T-helper 1 cell treated with Interleukin-12 subunit alpha and Interleukin-12 subunit beta and Interleukin-4 antibody, amounts not matched to agents 30 ng/mL and 1 ng/mL, for 36 hours (primary cell): ENCODE measurements at regions not wholly inside any gene's neighbourhood (a gene's known extent, or its start where the extent isn't known, plus 50 kb on each side); places are given as distances from the start of the nearest gene placed in this dataset.
"Not testable (repeated sequence)": the region's sequence is repeated elsewhere in the genome, so short reads cannot be mapped to it uniquely, and the experiment has no call there.

Experiments
- intact Hi-C: fragments of 100-400 bp; cut with micrococcal nuclease; formaldehyde crosslinking; loops from one replicate; pipeline ENCODE4 v1.15.1; 2024

DNA sequence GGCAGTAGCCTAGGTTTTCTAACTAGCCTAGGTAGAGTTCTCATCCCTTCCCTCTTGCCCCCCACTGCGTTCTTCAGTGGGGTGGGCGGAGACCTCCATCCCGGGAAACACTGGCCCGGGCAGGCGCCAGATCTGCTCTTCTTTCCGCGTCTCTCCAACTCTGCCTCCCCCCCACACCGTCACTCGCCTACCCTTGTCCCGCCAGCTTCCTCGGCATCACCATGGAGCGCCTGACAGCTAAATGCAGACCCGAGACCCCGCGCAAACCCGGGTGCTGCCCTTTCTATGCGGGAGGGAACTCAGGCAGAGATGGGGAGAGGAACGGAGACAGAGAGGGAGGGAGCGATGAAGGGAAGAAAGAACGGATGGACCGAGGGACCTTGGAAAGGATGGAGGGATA, 1494.8 kb upstream of the DEFB115 start:
- intact Hi-C loops, result loop anchor here (10.0 kb wide), 1 partner anchor 228 kb away; no protein-coding TSS in a partner anchor

DNA sequence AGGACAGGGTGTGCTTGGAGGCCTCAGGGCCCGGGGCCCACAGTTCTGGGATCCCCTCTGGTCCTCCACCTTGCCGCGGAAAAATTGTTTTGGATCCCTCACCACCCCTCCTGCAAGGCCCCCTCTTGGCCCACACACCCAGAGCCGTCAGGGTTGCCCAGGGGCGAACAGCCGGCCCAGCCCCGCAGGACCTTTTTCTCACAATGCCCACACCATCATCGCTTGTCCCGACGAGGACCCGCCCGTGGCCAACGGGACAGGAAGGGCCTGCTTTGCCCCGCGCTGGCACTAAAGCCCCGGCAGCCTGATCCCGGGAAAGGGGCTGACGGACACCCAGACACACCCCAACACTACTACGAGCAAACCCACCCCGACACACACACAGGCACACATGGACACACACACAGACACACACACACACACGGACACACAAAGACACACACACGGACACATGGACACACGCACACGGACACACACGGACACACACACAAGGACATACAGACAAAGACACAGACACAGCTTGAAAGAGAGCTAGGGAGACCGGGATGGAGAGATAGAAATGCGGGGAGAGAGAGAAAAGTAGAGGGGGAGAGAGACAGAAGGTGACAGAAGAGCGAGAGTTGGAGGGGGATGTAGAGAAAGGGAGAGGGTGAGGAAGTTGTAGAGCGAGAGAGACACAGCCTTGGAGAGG, 1493.5 kb upstream of the DEFB115 start:
- intact Hi-C loops, result loop anchor here (10.0 kb wide), 1 partner anchor 229 kb away; no protein-coding TSS in a partner anchor

DNA sequence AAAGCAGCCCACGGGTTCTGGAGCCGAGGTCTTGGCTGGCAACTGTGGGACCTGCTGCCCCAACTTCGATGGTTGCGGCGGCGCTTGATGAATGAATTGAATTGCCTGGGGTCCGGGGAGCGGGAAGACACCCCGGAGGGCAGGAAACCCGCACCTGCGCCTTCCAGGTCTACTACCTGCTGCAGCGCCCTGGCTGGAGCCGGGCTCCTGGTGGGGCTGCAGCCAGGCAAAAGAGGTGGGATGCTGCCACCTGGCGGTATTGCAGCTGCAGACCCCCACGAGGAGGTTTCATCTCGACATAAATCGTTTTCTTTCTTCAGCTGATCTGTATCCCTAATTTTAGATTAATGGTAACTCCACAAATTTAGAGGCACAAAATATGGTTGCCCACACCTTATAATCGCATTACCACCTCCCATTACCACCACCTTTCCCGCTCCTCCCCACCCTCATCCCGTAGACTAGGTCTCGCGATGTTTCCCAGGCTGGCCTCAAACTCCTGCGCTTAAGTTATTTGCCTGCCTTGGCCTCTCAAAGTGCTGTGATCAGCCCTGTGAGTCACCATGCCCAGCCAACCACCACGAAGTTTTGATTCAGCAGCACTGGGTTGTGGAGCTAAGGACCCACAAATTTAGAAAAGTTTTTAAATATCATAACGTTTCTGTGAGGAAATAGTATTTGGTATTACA, 1492.4 kb upstream of the DEFB115 start:
- intact Hi-C loops, result loop anchor here (10.0 kb wide), 1 partner anchor 230 kb away; no protein-coding TSS in a partner anchor

DNA sequence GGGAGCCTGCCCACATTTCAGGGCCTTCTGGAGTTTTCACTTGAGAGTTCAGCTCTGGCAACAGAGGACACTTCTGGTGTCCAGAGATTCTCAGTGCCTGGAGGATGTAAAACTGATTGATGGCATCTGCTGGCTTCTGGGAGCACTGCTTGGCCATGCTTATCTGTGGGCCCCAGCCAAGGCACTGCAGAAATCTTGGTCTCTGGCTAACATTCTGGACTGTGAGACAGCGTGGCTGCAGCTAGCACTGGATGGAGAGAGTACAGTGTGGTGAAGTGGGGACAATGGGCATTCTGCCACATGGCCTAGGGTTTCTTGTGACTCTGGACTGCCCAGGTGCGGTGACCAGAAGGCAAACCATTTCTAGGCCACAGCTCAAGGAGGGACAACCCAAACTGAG, 1479.4 kb upstream of the DEFB115 start:
- intact Hi-C loops, result not testable (repeated sequence)

DNA sequence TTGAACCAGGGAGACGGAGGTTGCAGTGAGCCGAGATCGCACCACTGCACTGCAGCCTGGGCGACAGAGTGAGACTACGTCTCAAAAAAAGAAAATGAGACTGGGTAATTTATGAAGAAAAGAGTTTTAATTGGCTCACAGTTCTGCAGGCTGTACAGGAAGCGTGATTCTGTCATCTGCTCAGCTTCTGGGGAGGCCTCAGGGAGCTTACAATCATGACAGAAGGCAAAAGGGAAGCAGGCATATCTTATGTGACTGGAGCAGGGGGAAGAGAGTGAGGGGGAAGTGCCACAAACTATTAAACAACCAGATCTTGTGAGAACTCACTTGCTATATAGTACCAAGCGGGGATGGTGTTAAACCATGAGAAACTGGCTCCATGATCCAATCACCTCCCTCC, 1476.2 kb upstream of the DEFB115 start:
- intact Hi-C loops, result not testable (repeated sequence)

DNA sequence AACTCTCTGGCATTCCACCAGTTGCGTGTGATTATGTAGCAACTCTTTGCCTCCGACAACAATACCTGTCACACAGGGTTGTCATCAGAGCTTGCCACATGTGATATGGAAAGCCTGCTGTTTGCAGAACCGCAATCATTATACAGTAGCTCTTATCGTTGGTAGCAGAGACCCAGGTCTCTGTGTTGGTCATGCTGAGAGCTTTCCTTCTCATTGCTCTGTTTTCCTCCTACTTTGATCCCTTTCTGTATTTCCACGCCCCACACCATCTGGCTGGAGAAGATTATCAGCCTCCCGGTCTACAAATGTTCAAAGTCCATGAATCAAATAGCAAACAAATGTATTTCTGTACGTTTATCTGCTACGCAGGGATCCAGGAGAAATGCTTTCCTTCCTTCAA, 1475.6 kb upstream of the DEFB115 start:
- intact Hi-C loops, result not testable (repeated sequence)

DNA sequence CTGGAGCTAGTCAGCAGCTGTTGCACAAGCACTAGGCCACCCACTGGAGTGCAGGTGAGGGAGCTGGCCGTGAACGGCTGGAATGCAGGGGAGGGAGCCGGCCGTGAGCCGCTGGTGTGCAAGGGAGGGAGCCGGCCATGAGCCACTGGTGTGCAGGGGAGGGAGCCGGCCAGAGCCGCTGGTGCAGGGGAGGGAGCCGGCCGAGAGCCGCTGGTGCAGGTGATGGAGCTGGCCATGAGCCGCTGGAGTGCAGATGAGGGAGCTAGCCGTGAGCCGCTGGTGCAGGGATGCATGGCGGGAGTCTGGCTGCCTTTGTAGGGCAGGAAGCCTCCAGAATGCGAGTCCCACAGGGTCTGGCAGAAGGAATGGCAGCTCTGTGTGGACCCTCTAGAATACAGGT, 1470.0 kb upstream of the DEFB115 start:
- intact Hi-C loops, result not testable (repeated sequence)

DNA sequence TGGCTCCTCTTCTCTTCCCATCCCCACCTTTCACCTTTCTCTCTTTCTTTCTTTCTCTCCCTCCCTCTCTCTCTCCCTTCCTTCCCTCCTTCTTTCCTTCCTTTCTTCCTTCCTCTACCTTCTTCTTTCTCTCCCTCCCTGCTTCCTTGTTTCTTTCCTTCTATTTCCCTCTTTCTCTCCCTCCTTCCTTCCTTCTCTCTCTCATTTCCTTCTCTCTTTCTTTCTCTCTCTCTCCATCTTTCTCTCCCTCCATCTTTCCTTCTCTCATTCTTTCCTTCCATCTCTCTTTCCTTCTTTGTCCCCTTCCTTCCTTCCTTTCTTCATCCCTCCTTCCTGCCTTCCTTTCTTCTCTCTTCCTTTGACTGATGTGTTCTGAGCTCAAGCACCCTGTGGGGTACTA, 1467.0 kb upstream of the DEFB115 start:
- intact Hi-C loops, result no loop called here

DNA sequence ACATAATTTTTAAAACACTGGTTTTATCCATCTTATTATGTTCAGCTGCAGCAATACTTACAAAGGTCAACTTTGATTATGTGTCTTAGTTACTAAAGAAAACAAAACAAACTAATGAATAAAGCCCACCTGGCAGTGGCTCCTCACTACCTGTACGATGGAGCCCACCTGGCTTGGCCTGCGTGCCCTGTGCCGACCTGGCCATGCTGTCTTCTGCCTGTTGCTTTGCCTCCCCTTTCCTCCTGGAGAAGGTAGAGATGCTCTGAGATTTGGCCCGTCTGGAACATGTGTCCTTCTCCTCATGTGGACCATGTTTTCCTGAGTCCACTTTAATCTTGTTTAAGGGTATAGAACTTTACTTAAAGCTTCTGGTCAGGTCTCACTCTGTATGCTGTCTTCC, 1426.0 kb upstream of the DEFB115 start:
- intact Hi-C loops, result not testable (repeated sequence)

DNA sequence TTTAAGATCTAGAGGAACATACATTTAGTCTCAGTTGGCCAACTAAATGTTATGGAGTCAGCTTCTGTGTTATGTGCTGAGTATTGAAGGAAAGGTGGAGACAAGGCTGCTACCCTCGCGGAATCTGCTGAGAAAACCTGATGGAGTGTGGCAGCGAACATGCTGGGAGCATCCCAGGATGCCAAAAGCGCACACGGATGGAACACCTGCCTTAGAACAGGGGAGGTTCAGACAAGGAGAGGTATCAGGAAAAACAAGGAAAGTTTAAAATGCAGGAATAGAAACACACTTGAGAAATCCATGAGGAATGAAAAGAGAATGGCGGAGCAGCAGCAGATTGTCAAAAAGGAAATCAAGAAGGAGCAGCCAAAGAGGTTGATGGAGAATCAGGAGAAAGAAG, 1389.5 kb upstream of the DEFB115 start:
- intact Hi-C loops, result not testable (repeated sequence)

DNA sequence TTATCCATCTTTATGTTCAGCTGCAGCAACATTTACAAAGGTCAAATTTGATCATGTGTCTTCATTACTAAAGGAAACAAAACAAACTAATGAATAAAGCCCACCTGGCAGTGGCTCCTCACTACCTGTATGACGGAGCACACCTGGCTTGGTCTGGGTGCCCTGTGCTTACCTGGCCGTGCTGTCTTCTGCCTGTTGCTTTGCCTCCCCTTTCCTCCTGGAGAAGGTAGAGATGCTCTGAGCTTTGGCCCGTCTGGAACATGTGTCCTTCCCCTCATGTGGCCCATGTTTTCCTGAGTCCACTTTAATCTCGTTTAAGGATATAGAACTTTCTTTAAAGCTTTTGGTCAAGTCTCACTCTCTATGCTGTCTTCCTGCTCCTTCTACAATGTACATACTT, 1388.8 kb upstream of the DEFB115 start:
- intact Hi-C loops, result not testable (repeated sequence)

DNA sequence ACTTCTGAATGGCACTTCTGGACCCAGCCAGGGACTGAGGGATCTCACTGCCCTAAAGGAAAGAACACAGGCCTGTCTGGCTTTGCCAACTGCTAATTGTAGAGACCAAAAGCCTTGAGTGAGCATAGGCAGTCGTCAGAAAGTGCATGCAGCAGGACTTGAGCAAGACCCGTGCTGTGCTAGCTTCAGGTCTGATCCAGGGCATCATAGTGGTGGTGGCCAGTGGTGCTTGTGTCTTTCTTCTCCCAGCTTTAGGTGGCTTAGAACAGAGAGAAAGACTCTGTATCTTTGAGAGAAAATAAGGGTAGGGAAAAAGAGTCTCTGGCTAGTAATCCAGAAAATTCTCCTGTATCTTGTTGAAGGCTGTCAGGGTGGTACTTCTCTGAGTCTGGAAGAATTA, 1385.6 kb upstream of the DEFB115 start:
- intact Hi-C loops, result not testable (repeated sequence)

DNA sequence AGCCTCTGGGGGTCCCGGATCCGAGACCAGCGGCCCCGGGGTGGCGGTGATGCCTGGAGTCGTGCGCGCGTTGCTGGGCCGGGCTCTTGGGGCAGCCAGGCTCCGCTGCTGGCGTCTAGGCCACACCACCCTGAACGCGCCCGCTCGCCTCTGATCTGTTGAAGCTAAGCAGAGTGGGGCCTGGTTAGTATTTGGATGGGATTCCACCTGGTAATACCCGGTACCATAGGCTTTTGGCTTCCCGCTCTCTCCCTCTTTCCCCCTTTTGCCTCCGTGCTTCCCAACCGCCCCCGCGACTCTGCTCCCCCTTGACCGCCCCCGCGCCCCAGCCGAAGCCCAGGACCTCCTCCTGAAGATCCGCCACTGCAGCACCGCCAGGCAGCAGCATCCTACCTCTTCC, 1383.5 kb upstream of the DEFB115 start:
- intact Hi-C loops, result no loop called here

DNA sequence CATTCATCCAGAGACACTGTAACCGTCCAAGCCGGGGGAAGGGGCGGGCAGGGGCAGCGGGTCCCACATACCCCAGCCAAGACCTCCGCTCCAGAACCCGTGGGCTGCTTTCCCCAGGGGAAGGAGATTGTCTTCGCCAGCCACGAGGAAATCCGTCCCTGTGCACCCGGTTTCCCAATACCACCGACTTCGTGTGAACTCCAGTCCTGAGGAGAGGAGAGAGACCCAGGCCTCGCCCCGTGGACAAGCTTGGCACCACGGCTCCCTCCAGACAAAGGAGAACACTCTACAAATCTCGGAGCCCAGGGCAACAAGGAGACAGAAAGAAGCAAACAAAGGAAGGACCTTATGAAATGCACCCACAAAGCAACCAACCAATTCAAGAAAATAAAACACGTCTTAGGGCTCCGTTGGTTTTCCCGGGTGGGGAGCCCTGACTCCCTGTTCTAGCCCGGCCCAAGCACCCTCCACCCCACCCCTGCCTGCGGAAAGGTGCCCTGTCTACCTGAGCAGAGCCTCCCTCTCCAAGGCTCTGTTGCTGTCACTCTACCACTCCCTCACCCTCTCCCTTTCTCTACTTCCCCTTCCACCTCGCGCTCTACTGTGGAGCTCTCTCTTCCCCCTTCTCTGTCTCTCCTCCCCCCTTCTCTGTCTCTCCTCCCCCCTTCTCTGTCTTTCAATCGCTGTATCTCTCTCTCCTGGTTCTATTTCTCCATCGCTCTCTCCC, 1382.8 kb upstream of the DEFB115 start:
- intact Hi-C loops, result no loop called here

DNA sequence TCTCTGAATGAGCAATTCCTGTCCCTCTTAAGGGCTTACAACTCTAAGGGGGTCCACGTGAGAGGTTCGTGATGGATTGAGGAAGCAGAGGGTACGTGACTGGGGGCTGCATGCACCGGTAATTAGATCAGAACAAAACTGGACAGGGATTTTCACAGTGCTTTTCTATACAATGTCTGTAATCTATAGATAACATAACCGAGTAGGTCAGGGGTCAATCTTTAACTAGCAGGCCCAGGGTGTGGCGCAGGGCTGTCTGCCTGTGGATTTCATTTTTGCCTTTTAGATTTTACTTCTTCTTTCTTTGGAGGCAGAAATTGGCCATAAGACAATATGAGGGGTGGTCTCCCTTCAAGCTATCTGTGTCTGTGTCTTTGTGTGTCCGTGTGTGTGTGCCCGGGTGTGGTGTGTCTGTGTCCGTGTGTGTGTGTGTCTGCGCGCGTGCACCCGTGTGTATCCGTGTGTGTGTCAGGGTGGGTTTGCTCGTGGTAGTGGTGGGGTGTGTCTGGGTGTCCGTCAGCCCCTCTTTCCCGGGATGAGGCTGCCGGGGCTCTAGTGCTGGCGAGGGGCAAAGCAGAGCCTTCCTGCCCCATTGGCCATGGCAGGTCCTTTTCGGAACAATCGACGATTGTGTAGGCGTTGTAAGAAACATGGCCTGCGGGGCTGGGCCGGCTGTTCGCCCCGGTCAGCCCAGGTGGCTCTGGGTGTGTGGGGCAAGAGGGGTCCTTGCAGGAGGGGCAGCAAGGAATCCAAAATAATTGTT, 1382.0 kb upstream of the DEFB115 start:
- intact Hi-C loops, result not testable (repeated sequence)

DNA sequence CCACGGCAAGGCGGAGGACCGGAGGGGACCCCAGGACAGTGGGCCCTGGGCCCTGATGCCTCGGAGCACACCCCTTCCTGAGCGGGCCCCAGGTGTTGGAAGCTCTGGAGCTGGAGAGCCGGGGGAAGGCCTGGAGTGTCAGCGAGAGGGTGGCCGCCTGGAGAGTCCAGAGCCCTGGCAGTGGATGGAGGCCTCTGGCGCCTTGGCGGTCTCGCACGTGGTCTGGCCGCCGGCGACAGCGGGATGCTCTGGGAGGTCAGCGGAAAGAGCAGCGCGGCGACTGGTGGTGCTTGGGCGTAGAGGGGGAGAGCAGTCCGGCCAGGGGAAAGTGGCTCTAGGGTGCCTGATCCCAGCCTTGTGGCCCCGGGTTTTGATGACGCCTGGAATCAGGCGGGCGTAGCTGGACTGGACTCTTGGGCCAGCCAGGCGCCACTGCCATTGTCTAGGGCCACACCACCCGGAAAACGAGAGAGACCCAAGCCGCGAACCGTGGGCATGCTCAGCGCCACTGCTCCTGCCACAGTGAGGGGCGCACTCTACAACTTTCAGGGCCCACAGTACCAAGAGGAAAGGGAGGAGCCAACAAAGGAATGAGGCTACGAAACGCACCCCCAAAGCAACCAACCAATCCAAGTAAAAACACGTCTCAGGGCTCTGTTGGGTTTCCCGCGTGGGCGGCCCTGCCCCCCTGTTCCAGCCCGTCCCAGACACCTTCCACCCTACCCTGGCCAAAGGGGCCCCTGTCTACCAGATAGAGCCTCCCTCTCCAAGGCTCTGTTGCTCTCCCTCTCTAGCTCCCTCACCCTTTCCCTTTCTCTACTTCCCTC, 1381.2 kb upstream of the DEFB115 start:
- intact Hi-C loops, result not testable (repeated sequence)

DNA sequence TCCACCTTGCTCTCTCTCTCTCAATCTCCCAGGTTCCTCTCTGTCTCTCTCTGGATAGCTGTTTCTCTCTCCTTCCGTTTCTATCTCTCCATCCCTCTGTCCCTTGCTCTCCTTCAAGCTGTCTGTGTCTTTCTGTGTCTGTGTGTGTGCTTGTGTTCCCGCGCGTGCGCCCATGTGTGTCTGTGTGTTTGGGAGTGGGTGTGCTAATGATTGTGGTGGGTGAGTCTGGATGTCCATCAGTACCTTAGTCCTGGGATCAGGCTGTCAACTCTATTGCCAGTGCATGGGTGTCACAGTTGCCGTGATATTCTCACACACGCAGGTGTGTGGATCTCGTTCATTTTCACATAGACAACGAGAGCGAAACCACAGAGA, 1380.6 kb upstream of the DEFB115 start:
- intact Hi-C loops, result no loop called here

DNA sequence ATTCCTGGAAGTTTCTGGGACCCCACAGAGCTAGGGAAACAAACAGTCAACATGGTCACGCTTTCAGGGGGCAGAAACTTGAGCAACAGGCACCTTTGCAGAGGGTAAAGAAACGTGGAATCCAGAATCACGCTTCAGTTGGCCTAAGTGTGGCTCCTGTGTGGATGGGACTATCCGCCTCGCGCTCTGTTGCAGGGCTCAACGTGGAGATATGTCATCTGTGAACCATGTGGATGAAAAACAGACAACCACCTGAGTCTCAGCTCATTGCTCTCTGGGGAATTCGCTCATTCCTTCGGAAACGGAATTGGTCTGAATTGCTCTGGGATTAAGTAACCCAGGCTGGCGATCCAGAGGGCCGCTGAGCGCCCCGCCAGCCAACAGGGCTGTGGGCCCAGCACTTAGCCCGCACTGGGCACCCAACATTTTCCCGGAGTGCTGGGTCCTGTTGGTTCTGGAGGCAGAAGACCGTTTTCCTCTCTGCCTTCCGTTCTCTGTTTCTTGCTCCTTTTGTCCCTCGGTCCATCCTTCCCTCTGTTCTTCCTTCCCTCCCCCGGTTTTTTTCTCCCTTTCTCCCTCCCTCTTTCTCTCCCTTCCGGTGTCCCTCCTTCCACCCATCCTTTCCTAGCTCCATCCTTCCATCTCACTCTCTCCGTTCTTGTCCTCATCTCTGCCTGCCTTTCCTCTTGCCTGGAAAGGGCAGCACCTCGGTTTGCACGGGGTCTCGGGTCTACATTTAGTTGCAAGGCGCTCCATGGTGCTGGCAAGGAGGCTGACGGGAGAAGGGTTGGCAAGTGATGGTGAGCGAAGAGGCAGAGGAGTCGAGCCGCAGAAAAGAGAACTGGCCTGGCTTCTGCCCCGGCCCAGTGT, 1379.8 kb upstream of the DEFB115 start:
- intact Hi-C loops, result not testable (repeated sequence)

DNA sequence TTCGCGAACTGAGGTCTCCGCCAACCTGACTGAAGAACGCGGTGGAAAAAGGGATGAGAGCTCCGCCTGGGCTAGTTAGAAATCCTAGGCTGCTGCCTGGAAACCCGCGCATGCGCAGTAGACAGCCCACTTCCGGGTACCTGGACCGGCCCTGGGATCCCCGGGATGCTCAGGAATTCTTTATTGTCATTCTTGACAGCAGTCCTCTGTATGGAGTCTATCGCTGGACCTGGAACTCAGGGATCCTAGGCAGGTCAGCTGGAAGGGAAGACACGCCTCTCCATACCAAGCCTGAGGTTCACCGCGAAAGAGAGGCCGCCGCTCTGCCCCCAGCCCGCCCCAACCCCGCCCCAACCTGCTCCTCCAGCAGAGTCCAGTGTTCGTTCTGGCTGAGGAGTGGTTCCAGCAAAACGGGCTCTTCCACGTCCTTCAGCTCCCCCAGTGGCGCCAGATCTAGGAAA, 1379.2 kb upstream of the DEFB115 start:
- intact Hi-C loops, result no loop called here
